Chondrocyte (in vitro differentiated cells): ENCODE measurements at regions not wholly inside any gene's neighbourhood (a gene's known extent, or its start where the extent isn't known, plus 50 kb on each side); places are given as distances from the start of the nearest gene placed in this dataset.

Source experiments
- DNase-seq: peaks from one replicate; pipeline ENCODE4 v3.0.0; 2021; ENCODE audit warnings: mixed read lengths, low spot score
- H3K27ac Mint-ChIP-seq: one replicate; pipeline ENCODE4 v1.8.0; 2021; ENCODE audit warnings: mild to moderate bottlenecking, moderate library complexity, mixed read lengths; ENCODE audit not compliant: unreplicated experiment
- H3K27me3 Mint-ChIP-seq: 2 replicates; pipeline ENCODE4 v1.8.0; 2021; ENCODE audit warnings: low read depth, mixed read lengths
- H3K36me3 Mint-ChIP-seq: 2 replicates; pipeline ENCODE4 v1.8.0; 2021; ENCODE audit warnings: low read depth, mixed read lengths
- H3K4me1 Mint-ChIP-seq: 2 replicates; pipeline ENCODE4 v1.8.0; 2021; ENCODE audit warnings: low read depth, mild to moderate bottlenecking, mixed read lengths
- H3K4me3 Mint-ChIP-seq: one replicate; pipeline ENCODE4 v1.8.0; 2021; ENCODE audit warnings: mild to moderate bottlenecking, moderate library complexity, mixed read lengths; ENCODE audit not compliant: unreplicated experiment
- H3K9me3 Mint-ChIP-seq: 2 replicates; pipeline ENCODE4 v1.8.0; 2021; ENCODE audit warnings: low read depth, mixed read lengths
- CTCF ChIP-seq: fragments of 200-600 bp; sonication (generic); IDR thresholded peaks from 2 replicates; pipeline ENCODE4 v1.5.0; 2021; ENCODE audit warnings: antibody characterized with exemption, mild to moderate bottlenecking, moderate library complexity

- no peak for DNase-seq
- TF ChIP-seq CTCF, result no peak
- H3K4me1 Mint-ChIP-seq, result no peaks in the 10 kb centered on the region
- H3K4me3 Mint-ChIP-seq, result no peak overlapping the region
- H3K27me3 Mint-ChIP-seq, result peaks cover 44% of the 10 kb centered on the region
- peaks cover 2% of the 10 kb centered on the region for H3K36me3 Mint-ChIP-seq
- H3K9me3 Mint-ChIP-seq, result peaks cover 10% of the 10 kb centered on the region
- no peak overlapping the region for H3K27ac Mint-ChIP-seq
Observed at GRCh38 chr1:22369294-22370189, 82.1 kb upstream of the ZBTB40 start.

GRCh38 chr1:22370190-22370498, 81.5 kb upstream of the ZBTB40 start:
- Mint-ChIP-seq H3K27ac (no peak overlapping the region), H3K9me3 (peaks cover 10% of the 10 kb centered on the region), H3K4me1 (no peaks in the 10 kb centered on the region), H3K4me3 (no peak overlapping the region), H3K36me3 (peaks cover 2% of the 10 kb centered on the region), H3K27me3 (peaks cover 44% of the 10 kb centered on the region)
- TF ChIP-seq CTCF, result no peak
- DNase-seq, result no peak

DNA sequence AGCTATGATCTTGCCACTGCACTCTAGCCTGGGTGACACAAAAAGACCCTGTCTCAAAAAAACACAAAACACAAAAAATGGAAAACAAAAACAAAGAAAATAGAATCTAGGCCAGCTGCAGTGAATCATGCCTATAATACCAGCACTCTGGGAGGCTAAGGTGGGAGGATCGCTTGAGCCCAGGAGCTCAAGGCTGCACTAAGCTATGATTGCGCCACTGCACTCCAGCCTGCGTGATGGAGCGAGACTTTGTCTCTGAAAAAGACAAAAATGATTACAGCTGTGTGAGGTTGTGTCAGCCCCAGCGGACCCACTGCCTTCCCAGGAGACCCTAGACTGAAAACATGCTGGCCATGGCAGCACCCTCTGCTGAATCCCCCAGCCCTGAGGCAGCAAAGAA, 80.2 kb upstream of the ZBTB40 start:
- no peak overlapping the region for H3K4me3 Mint-ChIP-seq
- H3K36me3 Mint-ChIP-seq, result peaks cover 2% of the 10 kb centered on the region
- H3K9me3 Mint-ChIP-seq, result peaks cover 10% of the 10 kb centered on the region
- TF ChIP-seq CTCF, result no peak
- H3K4me1 Mint-ChIP-seq, result no peaks in the 10 kb centered on the region
- no peak overlapping the region for H3K27ac Mint-ChIP-seq
- peak; percentile 20 for DNase-seq
- H3K27me3 Mint-ChIP-seq, result peaks cover 41% of the 10 kb centered on the region

- H3K9me3 Mint-ChIP-seq, result peaks cover 10% of the 10 kb centered on the region
- no peak overlapping the region for H3K27ac Mint-ChIP-seq
- no peaks in the 10 kb centered on the region for H3K4me1 Mint-ChIP-seq
- H3K4me3 Mint-ChIP-seq, result no peak overlapping the region
- H3K27me3 Mint-ChIP-seq, result peaks cover 27% of the 10 kb centered on the region
- H3K36me3 Mint-ChIP-seq, result peaks cover 2% of the 10 kb centered on the region
- DNase-seq, result no peak
- no peak for TF ChIP-seq CTCF
Observed at GRCh38 chr1:22373252-22373651, 78.4 kb upstream of the ZBTB40 start.

DNA sequence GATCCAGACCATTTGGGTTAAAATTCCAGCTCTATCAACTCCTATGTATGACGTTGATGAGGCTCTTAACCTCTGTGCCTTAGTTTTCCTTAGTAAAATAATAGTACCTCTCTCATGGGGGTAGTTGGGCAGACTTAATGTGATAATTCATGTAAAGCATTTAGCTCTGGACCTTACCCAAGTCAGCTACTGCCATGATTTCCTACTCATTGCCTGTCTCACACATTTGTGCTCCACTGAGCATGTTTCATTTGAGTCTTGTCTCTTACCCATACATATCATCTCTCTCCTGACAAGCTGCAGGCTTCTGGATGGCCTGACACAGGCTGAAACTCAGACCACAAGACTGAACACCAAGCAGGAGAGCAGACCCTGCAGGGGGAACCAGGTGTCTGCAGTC, 77.7 kb upstream of the ZBTB40 start:
- Mint-ChIP-seq H3K4me1 (no peaks in the 10 kb centered on the region), H3K36me3 (peaks cover 2% of the 10 kb centered on the region)

More for the DNA sequence above, 77.7 kb upstream of the ZBTB40 start:
- H3K27me3 Mint-ChIP-seq, result peaks cover 23% of the 10 kb centered on the region
- H3K9me3 Mint-ChIP-seq, result peaks cover 10% of the 10 kb centered on the region
- DNase-seq, result no peak
- no peak overlapping the region for H3K27ac Mint-ChIP-seq
- H3K4me3 Mint-ChIP-seq, result no peak overlapping the region
- no peak for TF ChIP-seq CTCF
